Neuronal stem cell (in vitro differentiated cells): ENCODE measurements at regions not wholly inside any gene's neighbourhood (a gene's known extent, or its start where the extent isn't known, plus 50 kb on each side); places are given as distances from the start of the nearest gene placed in this dataset.

Experiments used
- DNase-seq: peaks from one replicate; pipeline ENCODE4 v3.0.0-alpha.2; 2013; ENCODE audit warnings: low spot score
- H2AFZ ChIP-seq: one replicate; pipeline ENCODE4 v1.6.1; 2013; ENCODE audit warnings: mild to moderate bottlenecking, low read length, inconsistent platforms
- H2AK5ac ChIP-seq: 2 replicates; pipeline ENCODE4 v1.6.1; 2013; ENCODE audit warnings: low read depth, mild to moderate bottlenecking, inconsistent platforms, low read length, moderate library complexity, mixed read lengths
- H2BK120ac ChIP-seq: 2 replicates; pipeline ENCODE4 v1.6.1; 2013; ENCODE audit warnings: low read depth, mild to moderate bottlenecking, inconsistent platforms, low read length, moderate library complexity, mixed read lengths
- H2BK12ac ChIP-seq: one replicate; pipeline ENCODE4 v1.6.1; 2013; ENCODE audit warnings: low read length, inconsistent platforms
- H2BK15ac ChIP-seq: 2 replicates; pipeline ENCODE4 v1.6.1; 2013; ENCODE audit warnings: mild to moderate bottlenecking, low read length, inconsistent platforms, mixed read lengths
- H2BK5ac ChIP-seq: one replicate; pipeline ENCODE4 v1.6.1; 2013; ENCODE audit warnings: inconsistent platforms, mild to moderate bottlenecking, low read length, moderate library complexity
- H3K14ac ChIP-seq: one replicate; pipeline ENCODE4 v1.6.1; 2013; ENCODE audit warnings: low read length, inconsistent platforms
- H3K18ac ChIP-seq: 2 replicates; pipeline ENCODE4 v1.6.1; 2013; ENCODE audit warnings: low read length, inconsistent platforms
- H3K23ac ChIP-seq: 2 replicates; pipeline ENCODE4 v1.6.1; 2013; ENCODE audit warnings: low read depth, mild to moderate bottlenecking, mixed read lengths, low read length, inconsistent platforms; ENCODE audit not compliant: poor library complexity
- H3K27ac ChIP-seq: replicated peaks from 3 replicates; pipeline ENCODE4 v1.5.1; 2013; ENCODE audit warnings: low read length, inconsistent platforms
- H3K27me3 ChIP-seq, 3 experiments: 2 replicates each; pipeline ENCODE4 v1.6.1; 2013; ENCODE audit warnings: low read length in 3 of 3, mild to moderate bottlenecking in 2 of 3, inconsistent platforms in 1 of 3, low read depth in 1 of 3, mixed read lengths in 1 of 3, moderate library complexity in 1 of 3; ENCODE audit not compliant: control insufficient read depth in 3 of 3, insufficient read depth in 3 of 3
- H3K36me3 ChIP-seq, 2 donors: replicated peaks in 1 of 2; 2 replicates each; pipeline ENCODE4 v1.6.1; 2013; ENCODE audit warnings: low read length in 2 of 2; ENCODE audit not compliant: control insufficient read depth in 2 of 2, insufficient read depth in 2 of 2
- H3K4ac ChIP-seq: 2 replicates; pipeline ENCODE4 v1.6.1; 2013; ENCODE audit warnings: inconsistent platforms, mild to moderate bottlenecking, low read length, moderate library complexity
- H3K4me1 ChIP-seq, 2 donors: 1 replicate in 1 of 2; 2 replicates in 1 of 2; pipeline ENCODE4 v1.6.1; 2013; ENCODE audit warnings: low read length in 2 of 2, low read depth in 1 of 2; ENCODE audit not compliant: control insufficient read depth in 2 of 2, insufficient read depth in 1 of 2
- H3K4me2 ChIP-seq: one replicate; pipeline ENCODE4 v1.6.1; 2013; ENCODE audit warnings: mild to moderate bottlenecking, low read length, inconsistent platforms; ENCODE audit not compliant: insufficient read depth, poor library complexity, severe bottlenecking
- H3K4me3 ChIP-seq, 2 donors: 2 replicates each; pipeline ENCODE4 v1.5.1; 2013; ENCODE audit warnings: low read length in 2 of 2, mild to moderate bottlenecking in 2 of 2, inconsistent platforms in 1 of 2, moderate library complexity in 1 of 2
- H3K79me1 ChIP-seq: one replicate; pipeline ENCODE4 v1.6.1; 2013; ENCODE audit warnings: low read depth, mild to moderate bottlenecking, inconsistent platforms, low read length, moderate library complexity
- H3K9ac ChIP-seq: one replicate; pipeline ENCODE4 v1.6.1; 2013; ENCODE audit warnings: mild to moderate bottlenecking, low read depth, low read length, inconsistent platforms; ENCODE audit not compliant: poor library complexity
- H3K9me3 ChIP-seq, 2 donors: replicated peaks in 1 of 2; 2 replicates each; pipeline versions ENCODE3 to v1.6.1; 2013; ENCODE audit warnings: low read length in 2 of 2, mild to moderate bottlenecking in 2 of 2, inconsistent platforms in 1 of 2, low read depth in 1 of 2, mixed read lengths in 1 of 2, moderate library complexity in 1 of 2; ENCODE audit not compliant: control insufficient read depth in 2 of 2, insufficient read depth in 1 of 2
- H4K8ac ChIP-seq: one replicate; pipeline ENCODE4 v1.6.1; 2013; ENCODE audit warnings: low read depth, mild to moderate bottlenecking, inconsistent platforms, low read length, moderate library complexity
- H4K91ac ChIP-seq: one replicate; pipeline ENCODE4 v1.6.1; 2013; ENCODE audit warnings: low read length, low read depth, mild to moderate bottlenecking, inconsistent platforms; ENCODE audit not compliant: poor library complexity
- WGBS, 2 donors: extraction: QIAGEN DNeasy Blood & Tissue Kit; methylation state at CpG; one replicate each; pipeline ENCODE4 v1.1.7; 2013; ENCODE audit warnings: missing lambda C conversion rate in 2 of 2, mixed read lengths in 1 of 2; ENCODE audit not compliant: insufficient read length in 2 of 2, insufficient replicate concordance in 1 of 2; ENCODE audit errors: extremely low coverage in 2 of 2; 5-methylcytosine and 5-hydroxymethylcytosine counted together

- no peak overlapping the region for H3K4me2 ChIP-seq
- no peaks in the 10 kb centered on the region for H3K79me1 ChIP-seq
- no peak overlapping the region for H3K18ac ChIP-seq
- no peak overlapping the region for H2AFZ ChIP-seq
- no peak overlapping the region for H2BK120ac ChIP-seq
- H3K9me3 ChIP-seq: no peaks in the 10 kb centered on the region
- no CpG with 5 or more reads among the region's 14 CpGs for WGBS, 2 donors
- no peak overlapping the region for H3K4ac ChIP-seq
- H2AK5ac ChIP-seq: no peak overlapping the region
- no peak overlapping the region for H2BK5ac ChIP-seq
- DNase-seq: no peak
- H4K8ac ChIP-seq: no peak overlapping the region
- H4K91ac ChIP-seq: no peak overlapping the region
- H3K14ac ChIP-seq: no peak overlapping the region
- no peak overlapping the region for H2BK12ac ChIP-seq
- H3K23ac ChIP-seq: no peak overlapping the region
- H3K4me3 ChIP-seq: no peak overlapping the region
- no peak overlapping the region for H3K27ac ChIP-seq
- peaks cover 0 to 15% (median 4%) of the 10 kb centered on the region in 3 experiments for H3K27me3 ChIP-seq
- H2BK15ac ChIP-seq: no peak overlapping the region
- H3K9ac ChIP-seq: no peak overlapping the region
- H3K4me1 ChIP-seq: peaks cover 13 to 30% of the 10 kb centered on the region in 2 donors
- H3K36me3 ChIP-seq: no peaks in the 10 kb centered on the region
Measured at GRCh38 chr7:47638679-47639315, 56.9 kb upstream of the TNS3 start.

DNA sequence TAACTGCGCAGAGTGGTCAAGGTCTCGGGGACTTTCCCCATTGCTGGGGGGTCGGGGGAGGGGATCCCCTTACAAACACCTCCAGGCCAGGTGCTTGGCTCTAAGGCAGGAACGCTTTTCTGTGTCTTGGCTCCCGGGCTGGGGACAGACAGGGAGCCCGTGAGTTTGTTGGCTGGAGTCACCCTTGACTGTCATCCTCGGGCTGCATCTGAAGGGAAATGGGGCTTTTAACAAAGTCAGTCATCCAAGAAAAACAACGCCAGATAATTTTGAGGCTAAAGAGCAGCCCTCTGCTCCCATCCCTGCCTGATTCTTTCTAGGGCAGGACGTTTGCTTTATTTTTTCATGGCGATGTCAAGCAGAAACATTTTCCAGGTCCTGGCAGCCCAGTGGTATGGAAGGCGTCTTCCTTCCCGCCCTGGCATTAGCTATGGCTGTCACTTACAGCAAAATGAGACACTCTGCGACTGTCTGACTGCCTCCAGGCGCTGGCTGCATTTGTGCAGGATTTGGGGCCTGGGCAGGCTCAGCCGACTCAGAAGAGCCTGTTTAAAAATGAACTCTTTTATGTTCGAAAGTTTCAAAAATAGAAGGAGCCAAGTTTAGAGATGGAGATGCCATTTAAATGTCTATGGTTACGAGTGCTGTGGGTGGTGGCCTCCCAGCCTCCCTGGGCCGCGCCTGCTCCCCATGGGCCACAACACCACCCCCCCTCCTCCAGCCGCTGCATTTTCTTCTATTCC lies 54.7 kb upstream of the TNS3 start:
- Histone ChIP-seq H4K8ac (no peak overlapping the region), H3K27ac (no peak overlapping the region)
- WGBS, 2 donors: no CpG with 5 or more reads among the region's 20 CpGs

DNA sequence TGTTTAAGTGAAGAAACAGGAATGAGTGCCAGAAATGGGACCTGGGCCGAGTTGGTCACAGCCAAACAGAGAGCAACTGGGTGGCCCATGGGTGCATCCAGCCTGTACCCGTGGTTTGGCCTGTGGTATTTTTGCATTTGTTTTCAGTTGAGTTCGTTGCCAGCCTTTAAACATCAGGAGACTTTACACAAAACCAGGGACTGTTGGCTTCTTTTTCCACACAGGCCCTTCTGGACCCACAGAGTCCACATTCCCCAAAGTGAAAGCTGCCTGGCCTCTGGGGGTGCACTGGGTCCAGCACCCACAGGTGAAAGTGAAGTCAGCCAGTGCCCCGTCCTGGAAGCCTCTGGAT lies 54.1 kb upstream of the TNS3 start:
- H3K4ac ChIP-seq: no peak overlapping the region
- peaks cover 13 to 28% of the 10 kb centered on the region in 2 donors for H3K4me1 ChIP-seq
- H2BK15ac ChIP-seq: no peak overlapping the region

More for the DNA sequence above, 54.7 kb upstream of the TNS3 start:
- Histone ChIP-seq H3K36me3 (no peaks in the 10 kb centered on the region), H2BK5ac (no peak overlapping the region), H3K9me3 (no peaks in the 10 kb centered on the region), H3K4ac (no peak overlapping the region), H3K27me3 (peaks cover 0 to 15% (median 4%) of the 10 kb centered on the region in 3 experiments), H3K4me3 (no peak overlapping the region), H3K79me1 (no peaks in the 10 kb centered on the region), H3K18ac (peak overlapping the region; percentile 72), H3K9ac (no peak overlapping the region), H2AK5ac (no peak overlapping the region), H2BK12ac (no peak overlapping the region), H3K4me1 (peaks cover 13 to 29% of the 10 kb centered on the region in 2 donors), H2BK15ac (no peak overlapping the region), H3K14ac (no peak overlapping the region), H3K23ac (no peak overlapping the region), H3K4me2 (no peak overlapping the region), H2BK120ac (no peak overlapping the region), H4K91ac (no peak overlapping the region), H2AFZ (peak overlapping the region; percentile 76)
- DNase-seq: no peak

More for the DNA sequence above, 54.1 kb upstream of the TNS3 start:
- no peak overlapping the region for H2AK5ac ChIP-seq
- H4K8ac ChIP-seq: no peak overlapping the region
- no peak for DNase-seq
- H3K36me3 ChIP-seq: no peaks in the 10 kb centered on the region
- no peak overlapping the region for H2BK5ac ChIP-seq
- no peak overlapping the region for H3K9ac ChIP-seq
- WGBS, 2 donors: no CpG with 5 or more reads among the region's 4 CpGs
- no peak overlapping the region for H3K14ac ChIP-seq
- no peak overlapping the region for H3K4me2 ChIP-seq
- no peak overlapping the region for H2BK12ac ChIP-seq
- H3K9me3 ChIP-seq: no peaks in the 10 kb centered on the region
- H3K23ac ChIP-seq: no peak overlapping the region
- no peak overlapping the region for H3K18ac ChIP-seq
- no peak overlapping the region for H4K91ac ChIP-seq
- H3K4me3 ChIP-seq: no peak overlapping the region
- H3K27ac ChIP-seq: no peak overlapping the region
- H3K27me3 ChIP-seq: peaks cover 0 to 15% (median 4%) of the 10 kb centered on the region in 3 experiments
- no peak overlapping the region for H2BK120ac ChIP-seq
- no peaks in the 10 kb centered on the region for H3K79me1 ChIP-seq
- H2AFZ ChIP-seq: peak overlapping the region; percentile 76
